Upper lobe of left lung (tissue), 4 donors: ENCODE measurements at regions not wholly inside any gene's neighbourhood (a gene's known extent, or its start where the extent isn't known, plus 50 kb on each side); places are given as distances from the start of the nearest gene placed in this dataset.

Experiments used
- POLR2A ChIP-seq, 4 donors: fragments of 450-650 bp; IDR thresholded peaks; one replicate each; pipeline ENCODE4 v1.5.1; 2016 to 2017; ENCODE audit warnings: antibody characterized with exemption in 4 of 4, mild to moderate bottlenecking in 2 of 4
- TF ChIP-seq, protein P1 (sequence below), 6 experiments: fragments of 450-650 bp in 4 of 6; fragments of 200-600 bp in 2 of 6; sonication (generic) in 2 of 6; IDR thresholded peaks; one replicate each; pipeline ENCODE4 v1.5.1; 2016 to 2019; ENCODE audit warnings: antibody characterized with exemption in 6 of 6

DNA sequence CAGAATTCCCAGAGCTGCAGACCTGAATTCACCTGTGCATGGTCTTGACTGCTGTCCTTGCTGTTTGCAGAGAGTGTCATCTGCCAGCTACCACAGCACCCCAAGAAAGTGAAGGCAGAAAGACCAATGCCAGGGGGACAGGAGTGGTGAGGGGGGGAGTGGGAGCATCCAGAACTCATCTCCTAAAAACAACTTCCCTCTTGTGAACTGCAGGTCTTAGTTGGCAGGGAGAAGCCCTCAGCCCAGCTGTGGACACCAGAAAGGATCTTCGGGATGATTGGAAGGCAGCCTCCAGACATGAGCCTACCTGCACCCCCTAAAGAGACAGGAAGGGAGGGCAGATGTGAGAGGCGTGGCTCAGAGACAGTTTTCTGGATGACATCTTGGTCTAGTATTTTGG is 615.8 kb upstream of the MGMT start:
- TF ChIP-seq, protein P1, sequence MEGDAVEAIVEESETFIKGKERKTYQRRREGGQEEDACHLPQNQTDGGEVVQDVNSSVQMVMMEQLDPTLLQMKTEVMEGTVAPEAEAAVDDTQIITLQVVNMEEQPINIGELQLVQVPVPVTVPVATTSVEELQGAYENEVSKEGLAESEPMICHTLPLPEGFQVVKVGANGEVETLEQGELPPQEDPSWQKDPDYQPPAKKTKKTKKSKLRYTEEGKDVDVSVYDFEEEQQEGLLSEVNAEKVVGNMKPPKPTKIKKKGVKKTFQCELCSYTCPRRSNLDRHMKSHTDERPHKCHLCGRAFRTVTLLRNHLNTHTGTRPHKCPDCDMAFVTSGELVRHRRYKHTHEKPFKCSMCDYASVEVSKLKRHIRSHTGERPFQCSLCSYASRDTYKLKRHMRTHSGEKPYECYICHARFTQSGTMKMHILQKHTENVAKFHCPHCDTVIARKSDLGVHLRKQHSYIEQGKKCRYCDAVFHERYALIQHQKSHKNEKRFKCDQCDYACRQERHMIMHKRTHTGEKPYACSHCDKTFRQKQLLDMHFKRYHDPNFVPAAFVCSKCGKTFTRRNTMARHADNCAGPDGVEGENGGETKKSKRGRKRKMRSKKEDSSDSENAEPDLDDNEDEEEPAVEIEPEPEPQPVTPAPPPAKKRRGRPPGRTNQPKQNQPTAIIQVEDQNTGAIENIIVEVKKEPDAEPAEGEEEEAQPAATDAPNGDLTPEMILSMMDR (IDR thresholded peaks at IDR 0.05), result no peak
- no peak for TF ChIP-seq POLR2A (IDR thresholded peaks at IDR 0.05)
